CD4-positive, alpha-beta T cell treated with Interleukin-21 for 1 hour (primary cell): ENCODE measurements at regions not wholly inside any gene's neighbourhood (a gene's known extent, or its start where the extent isn't known, plus 50 kb on each side); places are given as distances from the start of the nearest gene placed in this dataset.

Experiments used
- DNase-seq: peaks from one replicate; pipeline ENCODE4 v3.0.0-alpha.2; 2020

GRCh38 chr9:89748831-89749499 is 144.2 kb downstream of the GADD45G start:
- no peak for DNase-seq

GRCh38 chr9:89749500-89750116 is 144.8 kb downstream of the GADD45G start:
- no peak for DNase-seq

- no peak for DNase-seq
Observed at GRCh38 chr9:89750117-89750791, 145.4 kb downstream of the GADD45G start.

- no peak for DNase-seq
Observed at GRCh38 chr9:89751079-89751825, 146.4 kb downstream of the GADD45G start.

- DNase-seq = no peak
Observed at GRCh38 chr9:89752154-89752553, 147.3 kb downstream of the GADD45G start.

- DNase-seq = no peak
Observed at GRCh38 chr9:89753472-89754055, 148.8 kb downstream of the GADD45G start.

- DNase-seq = no peak
Observed at GRCh38 chr9:89754193-89754592, 149.4 kb downstream of the GADD45G start.

GRCh38 chr9:89755821-89756220 is 151.0 kb downstream of the GADD45G start:
- no peak for DNase-seq

DNA sequence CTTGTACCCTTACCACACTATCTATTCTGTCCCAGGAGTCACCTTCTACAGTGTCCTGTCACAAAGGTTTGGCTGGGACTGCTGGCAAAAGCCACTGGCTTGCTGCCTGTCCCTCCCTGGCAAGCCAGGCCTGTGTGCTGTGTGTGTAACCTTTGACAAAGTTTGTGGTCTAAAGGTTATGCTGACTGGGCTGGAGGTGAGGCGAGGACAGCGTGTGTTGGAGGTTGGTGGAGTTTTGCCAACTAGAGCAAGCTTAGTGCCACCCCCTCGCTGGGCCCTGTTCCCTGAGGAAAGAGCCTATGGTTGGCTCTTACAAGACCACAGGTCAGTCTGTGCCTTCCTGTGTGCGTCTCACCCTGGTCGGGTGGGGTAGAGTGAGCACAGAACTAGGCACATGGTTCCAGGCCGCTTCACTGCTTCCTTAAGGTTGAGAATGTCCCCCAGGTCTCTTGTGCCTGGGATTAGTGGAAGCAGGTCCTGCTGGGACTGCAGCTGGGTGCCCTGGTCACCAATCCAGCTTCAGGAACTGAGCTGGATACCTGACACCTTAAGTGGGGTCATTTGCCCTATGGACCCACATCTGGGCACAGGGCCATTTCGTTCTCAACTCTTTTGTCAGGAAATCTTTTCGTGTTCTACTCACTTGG is 152.2 kb downstream of the GADD45G start:
- DNase-seq = no peak

DNA sequence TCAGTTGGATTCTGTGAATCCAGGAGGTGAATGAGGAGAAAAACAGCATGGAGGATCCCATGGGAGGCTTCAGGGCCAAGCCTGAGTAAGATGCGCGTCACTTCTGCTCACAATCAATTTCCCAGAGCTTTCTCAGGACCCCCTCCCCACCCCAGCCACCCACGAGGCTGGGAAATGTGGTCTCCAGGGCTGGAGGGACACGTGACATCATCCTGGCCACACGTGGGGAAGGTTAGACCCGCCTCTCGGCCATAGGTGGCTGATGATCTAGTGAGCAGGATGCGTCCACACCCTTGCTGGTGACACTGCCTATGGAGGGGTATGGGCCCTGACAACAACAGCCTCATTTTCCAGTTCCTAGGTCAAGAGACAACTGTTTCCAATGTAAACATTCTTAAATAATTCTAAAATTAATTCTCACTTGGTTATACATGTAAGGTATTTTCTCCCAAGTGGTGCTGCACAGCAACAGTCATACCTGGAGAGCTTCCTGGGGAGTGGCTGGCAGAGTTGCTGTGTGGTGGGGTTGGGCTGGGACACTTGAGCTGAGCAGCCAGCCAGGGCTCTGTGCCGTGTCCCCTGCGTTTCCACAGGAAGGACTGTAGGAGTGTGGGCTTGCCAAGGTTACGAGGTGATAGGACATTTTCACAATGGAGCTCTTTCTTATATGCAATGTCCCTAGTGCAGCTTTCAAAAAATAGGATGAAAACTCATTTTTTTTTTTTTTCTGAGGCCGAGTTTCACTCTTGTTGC is 153.1 kb downstream of the GADD45G start:
- no peak for DNase-seq

- no peak for DNase-seq
Observed at GRCh38 chr9:89759572-89759971, 154.8 kb downstream of the GADD45G start.

- no peak for DNase-seq
Observed at GRCh38 chr9:89760123-89760522, 155.3 kb downstream of the GADD45G start.

DNA sequence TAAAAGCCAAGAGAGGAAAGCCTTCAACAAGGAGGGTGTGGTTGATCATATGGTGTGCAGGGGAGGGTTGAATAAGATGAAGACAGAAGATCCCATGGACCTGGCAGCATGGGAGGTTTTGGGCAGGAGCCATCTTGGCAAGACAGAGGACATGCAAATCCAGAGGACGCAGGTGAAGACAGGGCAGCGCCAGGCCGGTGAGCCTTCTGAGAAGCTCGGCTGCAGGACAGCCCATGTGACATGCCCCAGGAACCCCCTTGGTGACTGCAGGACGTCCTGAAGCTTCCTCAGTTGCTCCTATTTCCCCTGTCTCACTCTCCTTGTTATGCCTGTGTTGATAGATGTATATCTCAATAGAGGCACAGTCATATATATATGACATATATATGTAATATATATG is 159.4 kb downstream of the GADD45G start:
- no peak for DNase-seq

- no peak for DNase-seq
Observed at GRCh38 chr9:89765211-89765946, 160.6 kb downstream of the GADD45G start.

DNA sequence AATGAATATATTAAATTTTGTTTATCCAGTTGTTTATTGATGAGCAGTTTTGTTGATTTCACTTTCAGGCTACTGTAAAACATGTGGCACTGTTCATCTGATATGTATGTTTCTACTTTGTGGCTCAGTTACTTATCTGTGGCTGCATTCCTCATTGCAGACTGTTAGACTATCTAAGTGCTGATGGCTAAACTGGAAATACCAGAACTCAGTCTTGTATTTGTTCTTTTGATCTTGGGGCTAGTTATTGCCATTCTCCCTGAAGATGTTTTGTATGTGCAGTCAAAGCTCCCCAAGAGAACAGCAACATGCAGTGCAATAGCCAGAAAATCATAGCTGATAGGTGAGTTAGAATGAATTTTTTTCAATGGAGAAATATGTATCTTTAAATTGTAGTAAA is 162.2 kb downstream of the GADD45G start:
- no peak for DNase-seq

DNA sequence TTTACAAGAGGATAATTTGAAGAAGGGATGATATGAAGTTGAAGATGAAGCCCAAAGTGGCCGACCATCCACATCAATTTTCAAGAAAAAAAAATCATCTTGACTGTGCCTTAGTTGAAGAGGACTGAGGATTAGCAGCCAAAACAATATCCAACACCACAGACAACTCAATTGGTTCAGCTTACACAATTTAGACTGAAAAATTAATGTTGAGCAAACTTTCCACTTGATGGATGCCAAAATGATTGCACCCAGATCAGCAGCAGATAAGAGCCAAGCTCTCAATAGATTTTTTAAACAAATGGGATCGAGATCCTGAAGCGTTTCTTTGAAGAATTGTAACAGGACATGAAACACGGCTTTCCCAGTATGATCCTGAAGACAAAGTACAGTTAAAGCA is 163.2 kb downstream of the GADD45G start:
- DNase-seq = no peak

GRCh38 chr9:89768650-89769071 is 163.8 kb downstream of the GADD45G start:
- DNase-seq = no peak

DNA sequence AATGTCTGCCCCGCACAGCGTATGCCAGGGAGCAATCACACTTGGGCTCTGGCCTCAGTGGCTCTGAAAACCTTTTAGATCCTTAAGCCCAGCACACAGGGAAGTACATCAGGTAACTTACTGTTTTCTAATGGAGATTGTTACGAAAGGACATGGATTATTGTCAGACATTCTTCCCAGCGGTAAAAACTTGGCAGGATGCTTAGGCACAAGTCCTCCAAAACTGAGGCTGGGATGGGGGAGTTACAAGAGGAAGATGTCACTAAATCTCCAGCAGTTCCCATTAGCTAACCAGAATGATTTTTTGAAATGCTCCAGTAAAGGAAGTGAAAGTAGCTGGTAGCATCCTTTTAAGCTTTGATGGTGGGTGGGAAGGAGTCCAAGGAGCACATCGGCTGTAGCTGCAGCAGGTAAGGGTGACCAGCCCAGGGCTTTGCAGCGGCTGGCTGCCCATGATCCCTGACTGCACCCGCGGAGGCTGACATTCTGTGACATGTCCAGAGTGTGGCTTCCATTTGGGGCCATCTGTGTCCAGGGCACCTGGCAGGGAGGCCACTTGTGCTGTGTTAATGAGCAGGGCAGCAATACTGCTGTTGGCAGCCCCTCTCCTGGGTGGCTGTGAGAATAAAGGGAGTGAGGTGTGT is 165.8 kb downstream of the GADD45G start:
- DNase-seq = no peak

DNA sequence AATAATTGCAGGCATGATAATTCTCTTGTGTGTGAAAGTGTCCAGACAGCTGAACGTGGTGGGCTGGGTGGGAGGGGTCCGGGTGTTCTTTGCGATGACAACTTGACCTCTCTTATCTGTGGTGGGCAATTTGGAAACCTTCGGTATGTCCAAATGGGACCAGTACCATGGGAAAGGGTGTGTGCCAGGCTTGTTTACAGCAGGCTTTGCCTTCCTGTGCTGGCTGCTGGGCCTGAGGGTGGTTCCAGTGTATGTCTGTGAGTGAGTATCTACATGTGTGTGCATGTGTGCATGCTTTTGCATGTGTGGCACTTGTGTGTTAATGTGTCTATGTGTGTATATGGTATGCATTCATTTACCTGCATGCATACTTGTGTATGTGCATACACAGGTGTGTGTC is 166.4 kb downstream of the GADD45G start:
- DNase-seq = no peak

GRCh38 chr9:89773170-89773569 is 168.4 kb downstream of the GADD45G start:
- DNase-seq = no peak
